ENCODE measurements at regions not wholly inside any gene's neighbourhood (a gene's known extent, or its start where the extent isn't known, plus 50 kb on each side); places are given as distances from the start of the nearest gene placed in this dataset.

DNA sequence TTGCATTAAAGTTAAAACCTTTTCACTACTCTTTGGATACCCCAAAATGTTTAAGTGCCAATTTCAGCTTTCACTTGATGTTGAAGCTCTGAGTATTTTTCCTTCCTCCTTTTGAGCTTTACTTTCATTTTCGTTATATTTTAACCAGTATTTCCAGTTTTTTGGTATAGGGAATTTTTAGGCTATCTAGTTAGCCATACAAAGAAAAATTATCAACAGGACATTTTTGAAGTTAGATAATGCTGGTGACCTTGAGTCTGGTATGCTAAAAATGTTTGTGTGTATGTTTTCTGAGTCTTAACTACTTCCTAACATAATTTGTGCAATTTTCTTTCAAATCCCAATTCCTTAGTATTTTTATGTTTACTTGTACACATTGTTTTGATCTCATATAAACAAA, 284.8 kb downstream of the OTOL1 start:
- Histone ChIP-seq H3K4me3 (ENCODE audit: low read depth in 2 of 2, low read length in 1 of 2) (peak overlapping the region in 1 of 2 experiments; percentile 46; a peak in 2 of 4 replicates), H3K4me2 (no peak overlapping the region), H3K9me2 (no peaks in the 10 kb centered on the region), H3K9ac (no peak overlapping the region), H4K20me1 (ENCODE audit: insufficient read depth) (no peaks in the 10 kb centered on the region), H3K79me2 (ENCODE audit: insufficient read depth) (no peaks in the 10 kb centered on the region), H3K9me3 (no peaks in the 10 kb centered on the region), H3K27ac (ENCODE audit: low read depth in 2 of 2, low read length in 1 of 2) (no peak overlapping the region), H2AFZ (ENCODE audit: low read depth) (no peak overlapping the region), H3K4me1 (ENCODE audit: control insufficient read depth in 1 of 2, insufficient read depth in 2 of 2, low read depth in 1 of 2, low read length in 1 of 2) (no peaks in the 10 kb centered on the region), H3K27me3 (ENCODE audit: insufficient read depth) (no peaks in the 10 kb centered on the region), H3K36me3 (replicated peaks in 1 of 2; ENCODE audit: control insufficient read depth in 1 of 2, insufficient read depth in 2 of 2, low read length in 1 of 2) (no peaks in the 10 kb centered on the region), H3F3A (replicated peaks; ENCODE audit: insufficient read depth) (no peaks in the 10 kb centered on the region)
- CTCF ChIA-PET, result interaction anchor here (0.9 to 1.4 kb wide), 2 partner anchors 14 to 19 kb away, joined by 3 to 4 read pairs; no protein-coding TSS in a partner anchor
- WGBS (ENCODE audit: low lambda C conversion rate), result 19% methylated on average over 1 of the region's 1 CpG
- TF ChIP-seq FOSL2 (IDR thresholded peaks at IDR 0.05; ENCODE audit: borderline replicate concordance, low read depth), result no peak
- TF ChIP-seq REST (IDR thresholded peaks at IDR 0.05; ENCODE audit: low read depth, low read length), result no peak
- TF ChIP-seq, protein P1, sequence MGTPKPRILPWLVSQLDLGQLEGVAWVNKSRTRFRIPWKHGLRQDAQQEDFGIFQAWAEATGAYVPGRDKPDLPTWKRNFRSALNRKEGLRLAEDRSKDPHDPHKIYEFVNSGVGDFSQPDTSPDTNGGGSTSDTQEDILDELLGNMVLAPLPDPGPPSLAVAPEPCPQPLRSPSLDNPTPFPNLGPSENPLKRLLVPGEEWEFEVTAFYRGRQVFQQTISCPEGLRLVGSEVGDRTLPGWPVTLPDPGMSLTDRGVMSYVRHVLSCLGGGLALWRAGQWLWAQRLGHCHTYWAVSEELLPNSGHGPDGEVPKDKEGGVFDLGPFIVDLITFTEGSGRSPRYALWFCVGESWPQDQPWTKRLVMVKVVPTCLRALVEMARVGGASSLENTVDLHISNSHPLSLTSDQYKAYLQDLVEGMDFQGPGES (IDR thresholded peaks at IDR 0.05; ENCODE audit: low read depth, low read length), result no peak
- TF ChIP-seq ZBTB33 (IDR thresholded peaks at IDR 0.05; ENCODE audit: borderline replicate concordance, low read depth), result no peak
- TF ChIP-seq ELF1 (IDR thresholded peaks at IDR 0.05), result no peak
- TF ChIP-seq FOXM1 (IDR thresholded peaks at IDR 0.05; ENCODE audit: low read depth), result no peak
- no peak for DNase-seq
- POLR2A ChIA-PET, result interaction anchor here (0.7 kb wide), 1 partner anchor 746 kb away, joined by 3 read pairs; no protein-coding TSS in a partner anchor

- H3K36me3 ChIP-seq (replicated peaks in 1 of 2; ENCODE audit: control insufficient read depth in 1 of 2, insufficient read depth in 2 of 2, low read length in 1 of 2), result no peaks in the 10 kb centered on the region
- POLR2A ChIA-PET, result no interaction called here
- TF ChIP-seq NFIC (IDR thresholded peaks at IDR 0.05; ENCODE audit: borderline replicate concordance), result no peak
- TF ChIP-seq ZBTB33 (IDR thresholded peaks at IDR 0.05; ENCODE audit: borderline replicate concordance, low read depth), result no peak
- no peak for TF ChIP-seq REST (IDR thresholded peaks at IDR 0.05; ENCODE audit: low read depth, low read length)
- no peak for TF ChIP-seq RFX5 (IDR thresholded peaks at IDR 0.05; ENCODE audit: low read length)
Observed at GRCh38 chr3:161793194-161793930, 296.8 kb downstream of the OTOL1 start.

More at GRCh38 chr3:161793194-161793930, 296.8 kb downstream of the OTOL1 start:
- H4K20me1 ChIP-seq (ENCODE audit: insufficient read depth), result no peaks in the 10 kb centered on the region
- H3K9ac ChIP-seq, result no peak overlapping the region
- no peaks in the 10 kb centered on the region for H3K27me3 ChIP-seq (ENCODE audit: insufficient read depth)
- no peak overlapping the region for H3K4me3 ChIP-seq (ENCODE audit: low read depth in 2 of 2, low read length in 1 of 2)
- DNase-seq, result no peak
- H3F3A ChIP-seq (replicated peaks; ENCODE audit: insufficient read depth), result no peaks in the 10 kb centered on the region
- H3K4me2 ChIP-seq, result no peak overlapping the region
- no peak overlapping the region for H2AFZ ChIP-seq (ENCODE audit: low read depth)
- H3K9me2 ChIP-seq, result no peaks in the 10 kb centered on the region
- 78% methylated on average over 3 of the region's 3 CpGs for WGBS (ENCODE audit: low lambda C conversion rate)
- H3K79me2 ChIP-seq (ENCODE audit: insufficient read depth), result no peaks in the 10 kb centered on the region
- CTCF ChIA-PET, result no interaction called here
- no peak overlapping the region for H3K27ac ChIP-seq (ENCODE audit: low read depth in 2 of 2, low read length in 1 of 2)
- H3K9me3 ChIP-seq, result no peaks in the 10 kb centered on the region
- H3K4me1 ChIP-seq (ENCODE audit: control insufficient read depth in 1 of 2, insufficient read depth in 2 of 2, low read depth in 1 of 2, low read length in 1 of 2), result no peaks in the 10 kb centered on the region; a peak in 1 of 4 replicates
